NCI-H1105 (cell line): ENCODE measurements at regions not wholly inside any gene's neighbourhood (a gene's known extent, or its start where the extent isn't known, plus 50 kb on each side); places are given as distances from the start of the nearest gene placed in this dataset.

Experiments used
- DNase-seq: peaks from one replicate; lab custom pipeline; 2025; lab: John Stamatoyannopoulos, UW

GRCh38 chr2:78439122-78439521 lies 586.4 kb upstream of the REG3G start:
- DNase-seq = no peak

GRCh38 chr2:78455586-78455985 lies 569.9 kb upstream of the REG3G start:
- no peak for DNase-seq

- no peak for DNase-seq
Measured at GRCh38 chr2:78457269-78457668, 568.2 kb upstream of the REG3G start.

DNA sequence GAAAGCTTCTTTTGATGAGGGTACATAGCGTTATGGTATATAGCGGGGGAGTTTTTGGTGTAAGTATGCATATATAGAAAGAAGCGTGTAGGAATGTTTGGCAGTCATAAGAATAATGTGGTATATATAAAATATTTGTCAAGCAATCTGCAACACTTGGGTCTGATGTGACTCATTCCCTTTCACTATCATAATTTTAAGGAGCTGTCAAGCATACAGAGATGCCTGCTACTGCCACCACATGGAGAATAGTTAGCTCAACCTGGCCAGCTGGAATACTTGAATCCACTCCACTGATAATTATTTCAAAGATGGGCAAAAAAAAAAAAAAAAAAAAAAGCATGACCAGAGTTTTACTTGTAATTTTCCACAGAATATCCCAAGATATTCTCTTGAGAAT lies 559.8 kb upstream of the REG3G start:
- DNase-seq = no peak

DNA sequence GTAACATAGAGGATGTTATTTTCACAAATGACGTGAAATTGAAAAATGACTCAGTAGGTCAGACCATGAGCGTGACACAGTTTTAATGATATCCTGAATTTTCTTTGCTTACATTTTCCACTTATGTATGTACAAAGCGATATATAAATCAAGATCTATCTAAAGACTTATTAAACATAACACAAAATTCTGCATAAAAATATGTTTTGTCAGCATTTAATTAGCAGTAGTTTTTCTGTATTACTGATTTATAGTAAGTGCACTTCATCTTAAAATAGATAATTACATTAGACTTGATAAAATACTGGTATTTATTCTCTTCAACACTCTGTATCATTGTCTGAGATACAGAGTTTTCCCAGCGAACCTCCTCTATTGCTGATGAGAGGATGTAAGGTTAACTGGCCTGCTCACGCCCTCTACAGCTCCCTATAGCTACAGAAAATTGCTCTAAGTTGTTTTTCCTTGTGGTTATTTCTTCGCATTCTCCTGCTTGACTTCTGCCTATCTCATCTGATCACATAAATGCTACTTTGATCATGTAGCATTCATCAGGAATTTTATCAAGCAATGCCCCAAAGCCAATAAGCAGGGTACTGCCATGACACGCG lies 548.8 kb upstream of the REG3G start:
- no peak for DNase-seq

- no peak for DNase-seq
Measured at GRCh38 chr2:78486565-78486964, 538.9 kb upstream of the REG3G start.

DNA sequence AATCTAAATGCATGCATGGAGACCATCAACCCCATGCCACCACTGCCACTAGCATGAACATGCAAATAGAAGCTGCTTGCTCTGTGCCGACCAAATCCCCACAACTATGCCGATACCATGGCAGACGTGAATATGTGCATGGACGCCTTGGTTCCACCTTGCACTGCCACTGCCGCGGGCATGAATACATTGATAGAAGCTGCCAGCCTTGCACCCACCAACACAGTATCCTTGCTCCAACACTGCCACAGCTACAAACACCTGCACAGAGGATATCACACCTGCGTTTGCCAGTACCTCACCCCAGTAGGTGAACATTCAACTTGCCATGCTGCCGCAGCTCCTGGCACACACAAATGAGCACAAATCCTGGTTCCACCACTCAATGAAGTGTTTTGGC lies 527.4 kb upstream of the REG3G start:
- DNase-seq = no peak

DNA sequence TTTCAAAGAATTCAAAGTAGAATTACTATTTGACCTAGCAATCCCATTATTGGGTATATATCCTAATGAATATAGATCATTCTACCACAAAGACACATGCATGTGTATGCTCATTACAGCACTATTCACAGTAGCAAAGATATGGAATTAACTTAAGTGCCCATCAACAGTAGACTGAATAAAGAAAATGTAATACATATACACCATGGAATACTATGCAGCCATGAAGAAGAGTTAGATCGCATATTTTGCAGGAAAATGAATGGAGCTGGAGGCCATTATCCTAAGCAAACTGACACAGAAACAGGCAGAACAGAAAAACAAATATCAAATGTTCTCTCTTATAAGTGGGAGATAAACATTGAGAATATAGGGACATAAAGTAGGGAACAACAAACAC lies 519.2 kb upstream of the REG3G start:
- DNase-seq = no peak

DNA sequence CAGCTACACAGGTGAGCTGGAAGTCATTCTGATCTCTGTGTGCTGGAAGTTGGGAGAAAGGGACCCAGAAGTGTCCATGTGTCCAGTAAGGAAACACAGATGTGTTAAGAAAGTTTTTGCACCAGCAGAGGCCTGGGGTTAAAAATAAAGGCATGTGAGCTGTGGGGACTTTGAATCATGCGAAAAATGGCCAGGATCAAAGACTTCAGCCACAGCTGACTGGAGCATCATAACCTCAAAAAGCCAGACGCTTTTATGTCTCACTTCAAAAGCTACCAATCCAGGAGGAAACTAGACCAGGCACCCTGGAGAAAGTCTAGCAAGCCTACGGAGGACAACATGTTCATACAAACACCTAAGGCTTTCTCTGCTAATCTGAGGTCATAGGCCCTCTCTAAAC lies 503.6 kb upstream of the REG3G start:
- no peak for DNase-seq

- DNase-seq = no peak
Measured at GRCh38 chr2:78532762-78533379, 492.6 kb upstream of the REG3G start.

DNA sequence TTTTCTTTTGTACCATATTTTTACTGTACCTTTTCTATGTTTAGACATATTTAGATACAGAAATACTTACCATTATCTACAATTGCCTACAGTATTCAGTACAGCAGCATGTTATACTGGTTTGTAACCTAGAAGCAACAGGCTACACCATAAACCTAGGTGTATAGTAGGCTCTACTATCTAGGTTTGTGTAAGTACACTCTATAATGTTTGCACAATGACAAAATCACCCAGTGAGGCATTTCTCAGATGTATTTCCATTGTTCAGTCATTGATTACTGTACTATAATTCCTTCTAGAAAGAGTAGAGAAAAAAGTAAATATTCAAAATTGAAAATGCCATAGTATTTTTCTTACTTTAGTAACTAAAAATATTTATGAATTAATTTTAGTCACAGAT lies 490.1 kb upstream of the REG3G start:
- no peak for DNase-seq

- no peak for DNase-seq
Measured at GRCh38 chr2:78538322-78538721, 487.2 kb upstream of the REG3G start.

DNA sequence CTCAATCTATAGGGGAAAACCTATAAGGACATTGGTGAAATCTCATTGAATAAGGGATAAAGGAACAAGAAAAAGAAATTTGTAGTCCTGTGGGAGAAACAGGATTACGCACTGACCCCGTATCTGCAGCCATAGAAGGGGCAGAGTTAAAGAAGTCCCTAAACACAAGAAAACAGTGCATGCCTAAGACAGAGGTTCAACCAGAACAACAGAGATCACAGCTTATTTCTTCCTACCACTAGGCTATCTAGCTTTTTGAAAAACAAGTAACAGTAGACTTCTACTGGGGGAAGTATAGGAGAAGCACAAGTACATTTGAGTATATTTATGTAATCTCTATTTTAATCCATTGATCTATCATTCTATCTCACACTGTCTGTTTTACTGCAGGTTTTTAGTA lies 485.2 kb upstream of the REG3G start:
- no peak for DNase-seq

DNA sequence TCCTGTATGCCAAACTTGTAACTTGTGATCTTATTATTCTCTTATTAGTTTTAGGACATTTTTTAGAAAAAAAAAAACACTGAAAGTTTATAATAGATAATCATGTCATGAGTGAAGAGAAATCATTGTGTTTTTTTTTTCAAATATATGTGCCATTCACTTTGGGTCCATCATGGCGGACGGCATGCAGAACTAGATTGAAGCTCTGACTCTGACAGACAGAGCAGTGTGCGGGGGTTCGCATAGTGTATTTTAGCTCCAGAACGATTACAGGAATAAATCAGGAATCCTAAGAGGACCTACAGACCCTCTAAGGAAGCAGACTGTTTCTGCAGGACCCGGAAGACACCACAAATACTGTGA lies 484.4 kb upstream of the REG3G start:
- DNase-seq = peak; percentile 25

GRCh38 chr2:78541451-78542267 lies 483.8 kb upstream of the REG3G start:
- DNase-seq = peak; percentile 81

DNA sequence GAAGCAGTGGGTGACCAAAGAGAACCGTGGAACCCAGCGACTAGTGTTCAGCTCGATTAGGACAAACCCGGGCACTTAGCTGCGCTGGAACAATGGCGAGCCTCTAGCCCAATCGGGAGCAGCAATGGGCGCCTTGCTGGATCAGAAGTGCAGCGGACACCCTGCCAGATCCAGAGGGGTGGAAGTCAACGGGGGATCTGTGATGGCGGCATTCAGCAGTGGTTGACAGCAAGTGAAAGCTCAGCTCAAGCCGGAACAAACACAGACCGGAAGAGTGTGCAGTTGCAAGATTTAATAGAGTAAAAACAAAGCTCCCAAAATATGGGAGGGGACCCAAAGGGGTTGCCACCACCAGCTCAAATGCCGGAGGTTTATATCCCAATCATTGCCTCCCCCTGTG lies 478.7 kb upstream of the REG3G start:
- DNase-seq = peak; percentile 26

GRCh38 chr2:78549766-78550165 lies 475.7 kb upstream of the REG3G start:
- no peak for DNase-seq

DNA sequence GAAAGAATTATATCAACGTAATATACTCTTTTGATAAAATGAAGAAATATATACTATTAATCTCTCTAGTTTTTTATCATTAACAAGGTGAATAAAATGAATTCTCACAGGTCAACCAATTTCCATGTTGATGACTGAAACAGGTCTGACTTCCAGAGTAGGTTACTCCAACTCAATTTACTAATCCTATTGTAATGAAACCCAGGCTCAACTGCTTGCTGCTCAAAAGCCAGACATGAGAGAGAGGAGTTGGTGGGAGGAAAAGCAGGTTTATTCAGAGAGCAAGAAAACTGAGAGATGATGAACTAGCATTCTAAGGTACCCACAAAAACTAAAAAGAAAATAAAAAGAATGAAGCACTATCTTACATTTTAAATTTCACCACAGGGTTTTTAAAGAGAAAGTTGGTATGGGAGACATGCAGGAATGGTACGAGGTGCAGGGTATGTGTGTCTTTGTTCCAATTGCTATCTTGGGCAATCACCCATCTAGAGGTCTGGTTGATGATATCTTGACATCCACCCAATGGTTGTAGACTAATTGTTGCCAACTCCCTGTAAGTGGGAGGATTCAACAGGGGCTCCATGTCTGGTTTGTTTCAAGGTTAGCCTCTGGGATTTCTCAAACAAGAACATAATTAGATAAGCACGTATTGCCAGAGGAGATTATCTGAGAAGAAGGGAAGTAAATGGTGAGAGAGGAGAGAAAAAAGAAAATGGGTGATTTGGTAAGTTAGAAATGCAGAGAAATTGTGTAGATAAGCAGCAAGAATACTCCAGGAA lies 471.4 kb upstream of the REG3G start:
- DNase-seq = no peak

GRCh38 chr2:78561876-78562275 lies 463.6 kb upstream of the REG3G start:
- DNase-seq = no peak

DNA sequence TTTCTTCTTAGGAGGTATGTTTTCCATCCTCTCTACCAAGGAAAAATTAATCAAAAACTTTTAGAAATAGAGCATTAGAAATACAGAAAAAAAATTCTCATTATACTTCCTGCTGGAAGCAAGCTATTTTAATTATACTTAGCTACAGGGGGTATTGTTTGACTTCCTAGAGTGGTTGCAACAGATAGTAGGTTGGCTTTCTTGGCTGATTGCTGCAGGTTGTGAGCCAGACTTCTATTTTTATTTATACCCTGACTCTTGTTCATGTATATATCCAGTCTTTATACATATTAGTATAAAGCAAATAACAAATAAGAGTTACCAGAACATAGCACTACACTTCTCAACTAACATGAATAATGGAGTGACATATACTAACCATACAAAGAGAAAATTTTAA lies 460.8 kb upstream of the REG3G start:
- DNase-seq = no peak

DNA sequence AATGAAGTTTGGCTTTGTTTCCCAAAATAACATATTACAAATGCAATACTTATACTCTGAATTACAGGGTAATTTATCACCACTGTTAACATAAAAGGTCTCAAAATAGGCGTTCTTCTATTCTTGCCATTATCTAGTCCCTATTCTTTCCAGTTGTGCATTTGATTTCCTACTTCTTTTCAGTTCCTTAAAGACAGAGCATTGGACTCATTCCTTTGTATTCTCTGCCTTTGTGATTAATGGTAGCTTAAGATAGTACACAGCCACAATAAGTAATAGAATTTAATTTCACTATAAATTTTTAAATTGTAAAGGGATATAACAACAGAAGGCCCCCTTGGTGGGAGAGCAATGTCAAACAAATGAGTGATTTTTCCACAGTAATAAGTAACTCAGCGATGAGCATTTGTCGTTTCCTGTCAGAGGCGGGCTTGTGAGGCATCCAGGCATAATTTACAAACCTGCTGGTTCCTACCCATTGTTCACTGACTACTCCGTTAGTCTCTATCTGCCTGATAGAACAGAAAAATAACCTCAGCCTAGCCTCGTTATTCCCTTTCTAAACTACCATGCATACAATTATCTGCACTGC lies 456.6 kb upstream of the REG3G start:
- no peak for DNase-seq

DNA sequence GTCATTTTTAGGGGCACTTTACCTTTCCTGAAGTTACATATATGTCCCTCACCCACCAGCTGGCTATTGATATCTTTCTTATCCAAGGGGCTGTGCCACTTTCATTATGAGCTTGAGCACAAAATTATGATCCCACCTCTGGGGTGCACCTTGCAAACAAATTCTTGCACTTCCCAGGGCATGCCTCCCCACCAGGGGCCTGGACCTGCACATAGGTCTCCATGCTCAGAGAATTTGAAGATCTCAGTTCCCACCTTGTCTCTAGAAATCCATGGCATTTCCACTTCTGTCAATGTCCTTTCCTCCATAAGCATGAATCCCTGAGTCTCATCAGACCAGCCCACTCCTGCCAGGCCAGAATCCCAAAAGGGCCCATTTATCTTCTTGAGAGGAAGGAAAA lies 449.1 kb upstream of the REG3G start:
- DNase-seq = no peak
